Keratinocyte (primary cell): ENCODE measurements at regions not wholly inside any gene's neighbourhood (a gene's known extent, or its start where the extent isn't known, plus 50 kb on each side); places are given as distances from the start of the nearest gene placed in this dataset.

Source experiments
- DNase-seq: peaks from one replicate; pipeline ENCODE4 v3.0.0-alpha.2; 2011; ENCODE audit warnings: low read depth, missing footprints, low spot score
- FAIRE-seq: peaks from 2 replicates; lab custom pipeline; 2011; peaks lifted over from hg19 to GRCh38; lab: Jason Lieb, UNC
- H2AFZ ChIP-seq: 2 replicates; pipeline ENCODE4 v1.6.0; 2012; ENCODE audit warnings: low read length, control low read depth, inconsistent platforms; ENCODE audit not compliant: control insufficient read depth
- H3K27ac ChIP-seq: 2 replicates; pipeline ENCODE4 v1.5.1; 2011; ENCODE audit warnings: low read length; ENCODE audit not compliant: control insufficient read depth, insufficient read depth
- H3K27me3 ChIP-seq: 3 replicates; pipeline ENCODE4 v1.6.0; 2011; ENCODE audit warnings: low read length; ENCODE audit not compliant: control insufficient read depth, insufficient read depth; ENCODE audit errors: extremely low read depth
- H3K36me3 ChIP-seq, 2 experiments: 2 replicates in 1 of 2; 3 replicates in 1 of 2; pipeline ENCODE4 v1.5.1; 2011; ENCODE audit warnings: low read length in 2 of 2, mild to moderate bottlenecking in 1 of 2; ENCODE audit not compliant: control insufficient read depth in 2 of 2, insufficient read depth in 2 of 2; ENCODE audit errors: extremely low read depth in 1 of 2
- H3K4me1 ChIP-seq: 3 replicates; pipeline ENCODE4 v1.5.1; 2011; ENCODE audit warnings: low read length; ENCODE audit not compliant: control insufficient read depth, insufficient read depth; ENCODE audit errors: extremely low read depth
- H3K4me2 ChIP-seq: 3 replicates; pipeline ENCODE4 v1.6.0; 2011; ENCODE audit warnings: low read depth, low read length; ENCODE audit not compliant: control insufficient read depth, insufficient read depth; ENCODE audit errors: extremely low read depth
- H3K4me3 ChIP-seq, 3 experiments: fragments of 200-600 bp in 1 of 3; sonication (generic) in 1 of 3; 2 replicates in 2 of 3; 3 replicates in 1 of 3; pipeline ENCODE4 v1.5.1; 2011 to 2016; ENCODE audit warnings: low read length in 3 of 3, mild to moderate bottlenecking in 3 of 3, control low read depth in 2 of 3, inconsistent platforms in 1 of 3, low read depth in 1 of 3, mixed read lengths in 1 of 3, mixed run types in 1 of 3, moderate library complexity in 1 of 3; ENCODE audit not compliant: control insufficient read depth in 2 of 3, insufficient read depth in 2 of 3; ENCODE audit errors: extremely low read depth in 1 of 3
- H3K79me2 ChIP-seq: 2 replicates; pipeline ENCODE4 v1.6.0; 2012; ENCODE audit warnings: low read length; ENCODE audit not compliant: control insufficient read depth, insufficient read depth
- H3K9ac ChIP-seq: 3 replicates; pipeline ENCODE4 v1.6.0; 2011; ENCODE audit warnings: low read length; ENCODE audit not compliant: control insufficient read depth, insufficient read depth; ENCODE audit errors: extremely low read depth
- H3K9me1 ChIP-seq: 3 replicates; pipeline ENCODE4 v1.6.0; 2011; ENCODE audit warnings: low read length; ENCODE audit not compliant: control insufficient read depth, insufficient read depth; ENCODE audit errors: extremely low read depth
- H3K9me3 ChIP-seq: 2 replicates; pipeline ENCODE4 v1.5.1; 2012; ENCODE audit warnings: low read depth, low read length; ENCODE audit not compliant: control insufficient read depth
- H4K20me1 ChIP-seq: 3 replicates; pipeline ENCODE4 v1.6.0; 2011; ENCODE audit warnings: low read length; ENCODE audit not compliant: control insufficient read depth, insufficient read depth; ENCODE audit errors: extremely low read depth
- CTCF ChIP-seq, 3 experiments: IDR thresholded peaks in 1 of 3; conservative IDR thresholded peaks in 1 of 3; optimal IDR thresholded peaks in 1 of 3; 2 replicates in 2 of 3; 3 replicates in 1 of 3; pipeline versions ENCODE3 to v1.5.1; 2011; ENCODE audit warnings: low read length in 3 of 3, mild to moderate bottlenecking in 3 of 3, moderate library complexity in 2 of 3, control low read depth in 1 of 3, inconsistent platforms in 1 of 3; ENCODE audit not compliant: insufficient read depth in 2 of 3; ENCODE audit errors: extremely low read depth in 1 of 3
- EZH2 ChIP-seq: IDR thresholded peaks from one replicate; pipeline ENCODE4 v1.6.1; 2012; ENCODE audit warnings: inconsistent platforms, mild to moderate bottlenecking, low read length, moderate library complexity
- dilution Hi-C: fragments of 300-500 bp; cut with MboI; formaldehyde crosslinking; loops from one replicate; pipeline ENCODE4 v1.7.0; 2020; ENCODE audit warnings: low sequenced_read_pairs; ENCODE audit not compliant: extremely low pct_ligation_motif_present

GRCh38 chr13:30019648-30020626 is 169.5 kb upstream of the UBL3 start:
- Histone ChIP-seq H3K4me3 (no peak overlapping the region), H2AFZ (no peak overlapping the region), H3K4me2 (no peak overlapping the region), H4K20me1 (no peaks in the 10 kb centered on the region), H3K9ac (no peak overlapping the region), H3K4me1 (peaks cover 8% of the 10 kb centered on the region), H3K79me2 (no peaks in the 10 kb centered on the region), H3K9me3 (no peaks in the 10 kb centered on the region), H3K27ac (no peak overlapping the region), H3K27me3 (no peaks in the 10 kb centered on the region), H3K36me3 (no peaks in the 10 kb centered on the region), H3K9me1 (no peaks in the 10 kb centered on the region)
- no peak for FAIRE-seq
- DNase-seq, result no peak
- TF ChIP-seq CTCF (optimal IDR thresholded peaks at IDR 0.05 in 1 of 3, IDR thresholded peaks at IDR 0.05 in 1 of 3, conservative IDR thresholded peaks at IDR 0.05 in 1 of 3; ENCODE audit: extremely low read depth in 1 of 3, insufficient read depth in 2 of 3, low read length in 3 of 3), result no peak
- dilution Hi-C loops, result no loop called here

- TF ChIP-seq EZH2 (no peak), CTCF (optimal IDR thresholded peaks at IDR 0.05 in 1 of 3, IDR thresholded peaks at IDR 0.05 in 1 of 3, conservative IDR thresholded peaks at IDR 0.05 in 1 of 3; ENCODE audit: extremely low read depth in 1 of 3, insufficient read depth in 2 of 3, low read length in 3 of 3) (no peak)
- no peak overlapping the region for H3K27ac ChIP-seq
- no peak overlapping the region for H2AFZ ChIP-seq
- DNase-seq (no peak), FAIRE-seq (no peak)
- H3K4me1 ChIP-seq, result peaks cover 8% of the 10 kb centered on the region
- no peaks in the 10 kb centered on the region for H3K79me2 ChIP-seq
- no peak overlapping the region for H3K4me2 ChIP-seq
- H3K4me3 ChIP-seq, result no peak overlapping the region
- no peak overlapping the region for H3K9ac ChIP-seq
- H3K27me3 ChIP-seq, result peaks cover 5% of the 10 kb centered on the region
- H3K36me3 ChIP-seq, result no peaks in the 10 kb centered on the region
- no peaks in the 10 kb centered on the region for H3K9me1 ChIP-seq
- no peaks in the 10 kb centered on the region for H3K9me3 ChIP-seq
- no peaks in the 10 kb centered on the region for H4K20me1 ChIP-seq
- dilution Hi-C loops, result no loop called here
Measured at GRCh38 chr13:30017880-30018279, 167.5 kb upstream of the UBL3 start.
